T-helper 2 cell treated with Interferon-gamma antibody and Interleukin-4, amounts not matched to agents 5 μg/mL and 100 μg/mL, for 36 hours (primary cell): ENCODE measurements at regions not wholly inside any gene's neighbourhood (a gene's known extent, or its start where the extent isn't known, plus 50 kb on each side); places are given as distances from the start of the nearest gene placed in this dataset.

Experiments
- DNase-seq: peaks from one replicate; pipeline ENCODE4 v3.0.0; 2021; ENCODE audit warnings: low spot score
- H3K27ac Mint-ChIP-seq: one replicate; pipeline ENCODE4 v1.8.0; 2021; ENCODE audit warnings: mild to moderate bottlenecking, mixed read lengths
- H3K27me3 Mint-ChIP-seq: one replicate; pipeline ENCODE4 v1.8.0; 2021; ENCODE audit warnings: low read depth, mixed read lengths
- H3K36me3 Mint-ChIP-seq: one replicate; pipeline ENCODE4 v1.8.0; 2021; ENCODE audit warnings: low read depth, mixed read lengths
- H3K4me1 Mint-ChIP-seq: one replicate; pipeline ENCODE4 v1.8.0; 2021; ENCODE audit warnings: low read depth, mixed read lengths
- H3K4me3 Mint-ChIP-seq: one replicate; pipeline ENCODE4 v1.8.0; 2022; ENCODE audit warnings: mild to moderate bottlenecking, moderate library complexity, mixed read lengths
- H3K9me3 Mint-ChIP-seq: one replicate; pipeline ENCODE4 v1.8.0; 2021; ENCODE audit warnings: mixed read lengths

DNA sequence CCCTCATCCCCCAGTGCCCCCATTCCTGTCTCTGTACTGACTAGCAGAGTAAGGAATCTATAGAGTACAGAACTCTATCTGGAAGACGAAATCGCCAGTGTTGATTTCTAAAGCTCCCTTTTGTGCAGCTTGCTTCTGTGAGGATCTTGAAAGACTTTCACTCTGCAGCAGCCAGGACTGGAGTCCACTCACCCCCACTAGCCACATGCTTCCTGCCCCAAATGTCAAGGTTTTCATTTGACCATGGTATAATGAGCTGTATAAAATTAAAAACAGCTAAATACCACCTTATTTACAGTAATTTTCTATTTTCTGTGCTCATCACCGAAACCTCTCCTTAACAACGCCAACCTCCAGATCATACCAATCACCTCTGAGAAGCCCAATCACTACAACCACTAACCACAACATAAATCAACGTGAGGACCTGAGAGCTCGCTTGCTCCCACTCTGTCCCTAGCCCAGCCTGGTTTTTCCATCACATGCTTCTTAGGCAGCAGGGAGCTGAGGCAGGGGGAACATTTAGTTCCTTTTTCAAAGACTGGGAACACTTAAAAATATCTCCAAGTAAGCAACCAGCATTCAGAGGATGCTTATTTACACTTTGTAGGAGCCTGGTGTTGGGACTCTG lies 56.1 kb upstream of the IRF2BP2 start:
- Mint-ChIP-seq H3K27ac (no peak overlapping the region), H3K36me3 (no peaks in the 10 kb centered on the region), H3K4me3 (no peak overlapping the region), H3K4me1 (peaks cover 7% of the 10 kb centered on the region), H3K27me3 (no peaks in the 10 kb centered on the region), H3K9me3 (peaks cover 6% of the 10 kb centered on the region)
- no peak for DNase-seq

DNA sequence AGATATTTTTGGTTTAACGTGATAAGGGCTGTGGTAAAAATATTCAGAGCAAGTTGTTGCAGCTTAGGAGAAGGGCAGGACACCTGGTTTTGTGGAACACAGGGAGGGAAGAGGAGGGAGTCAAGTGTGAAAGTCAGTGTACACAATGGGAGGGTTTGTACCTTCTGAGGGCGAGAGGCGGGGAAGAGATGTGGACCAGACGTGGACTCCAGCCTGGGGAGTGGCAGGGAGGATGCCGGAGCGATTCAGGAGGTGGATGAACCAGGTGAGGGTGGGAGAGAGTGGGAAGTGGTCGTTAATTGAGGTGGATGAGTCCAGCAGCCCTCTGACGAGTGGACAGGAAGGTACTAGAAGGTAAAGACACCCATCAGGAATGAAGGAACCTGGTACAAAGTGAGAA lies 52.2 kb upstream of the IRF2BP2 start:
- Mint-ChIP-seq H3K4me3 (no peak overlapping the region), H3K27me3 (no peaks in the 10 kb centered on the region), H3K27ac (no peak overlapping the region), H3K36me3 (no peaks in the 10 kb centered on the region), H3K9me3 (no peaks in the 10 kb centered on the region), H3K4me1 (peaks cover 11% of the 10 kb centered on the region)
- no peak for DNase-seq

DNA sequence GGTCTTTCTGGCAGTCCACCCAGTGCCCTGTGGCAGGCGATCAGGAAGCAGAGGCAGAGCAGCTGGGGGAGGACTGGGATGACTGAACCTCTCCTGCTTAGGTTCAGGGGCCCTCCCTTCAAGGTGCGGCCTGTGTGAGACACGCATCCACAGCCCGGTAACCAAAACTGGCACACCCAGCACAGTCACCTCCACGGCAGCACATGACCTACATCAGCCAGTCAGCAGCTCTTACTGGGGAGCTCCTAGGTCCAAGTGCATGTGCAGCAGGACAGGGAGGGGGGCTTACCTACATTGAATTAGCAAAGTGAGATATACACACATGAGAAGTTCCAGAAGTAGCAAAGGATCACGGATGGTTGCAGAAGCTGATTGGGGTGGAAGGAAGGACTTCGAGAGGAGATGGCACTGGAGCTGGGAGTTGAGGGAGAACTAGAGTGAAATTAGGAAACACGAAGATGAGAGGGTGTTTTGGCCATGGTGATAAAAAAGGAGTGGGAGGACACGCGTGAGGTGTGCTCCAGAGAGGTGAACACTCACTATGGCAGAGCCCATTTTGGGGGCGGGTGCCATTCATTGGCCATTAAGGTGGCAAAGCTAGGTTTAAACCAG lies 51.4 kb upstream of the IRF2BP2 start:
- Mint-ChIP-seq H3K27ac (no peak overlapping the region), H3K27me3 (no peaks in the 10 kb centered on the region), H3K4me1 (peaks cover 16% of the 10 kb centered on the region)

DNA sequence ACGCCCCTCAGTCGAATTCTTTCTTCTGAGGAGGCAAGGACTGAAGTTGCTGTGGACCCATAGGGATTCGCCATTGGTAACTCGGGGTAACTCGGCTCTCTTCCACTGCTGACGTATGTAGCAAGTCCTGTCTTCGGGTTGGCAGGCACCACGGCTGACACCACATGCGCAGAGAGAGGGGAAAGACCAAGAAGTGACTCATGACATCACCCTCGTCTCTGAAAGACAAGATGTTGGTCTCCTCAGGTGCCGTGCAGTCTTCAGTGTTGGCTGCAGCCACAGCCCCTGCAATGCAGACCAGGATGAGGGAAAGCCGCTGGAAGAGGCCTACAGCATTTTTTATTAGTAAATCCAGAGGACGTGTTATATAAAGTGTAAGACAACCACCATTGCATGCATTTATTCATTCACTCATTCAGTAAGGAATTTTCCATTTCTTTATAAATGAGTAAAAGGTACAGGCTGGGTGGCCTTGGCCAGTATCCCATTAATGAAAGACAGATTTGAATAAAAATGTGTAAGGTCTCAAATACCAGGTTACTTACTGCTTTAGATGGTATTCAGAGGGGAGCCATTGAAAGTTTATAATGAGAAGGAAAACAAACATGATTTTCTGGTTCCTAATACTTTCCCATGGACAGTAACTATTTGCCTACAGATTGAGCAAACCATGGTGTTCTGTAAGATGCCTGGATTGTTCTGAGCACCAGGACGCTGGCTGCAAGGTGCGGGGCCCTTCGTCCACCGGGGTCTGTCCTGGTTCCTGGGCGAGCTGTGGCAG lies 50.7 kb upstream of the IRF2BP2 start:
- H3K9me3 Mint-ChIP-seq: no peaks in the 10 kb centered on the region
- DNase-seq: no peak
- peaks cover 12% of the 10 kb centered on the region for H3K4me1 Mint-ChIP-seq
- H3K27me3 Mint-ChIP-seq: no peaks in the 10 kb centered on the region
- H3K36me3 Mint-ChIP-seq: no peaks in the 10 kb centered on the region
- no peak overlapping the region for H3K4me3 Mint-ChIP-seq
- no peak overlapping the region for H3K27ac Mint-ChIP-seq

More for the DNA sequence above, 51.4 kb upstream of the IRF2BP2 start:
- Mint-ChIP-seq H3K36me3 (no peaks in the 10 kb centered on the region), H3K4me3 (no peak overlapping the region), H3K9me3 (no peaks in the 10 kb centered on the region)
- DNase-seq: no peak
